HG03378 (cell line): ENCODE measurements at regions not wholly inside any gene's neighbourhood (a gene's known extent, or its start where the extent isn't known, plus 50 kb on each side); places are given as distances from the start of the nearest gene placed in this dataset.

ENCODE experiments used
- ATAC-seq: cut with Tn5 transposase; IDR thresholded peaks from one replicate; pipeline ENCODE4 v1.9.1; 2021; ENCODE audit warnings: mild to moderate bottlenecking, moderate library complexity; ENCODE audit not compliant: unreplicated experiment

- no peak for ATAC-seq
Measured at GRCh38 chr14:42676636-42677035, 1070.0 kb downstream of the LRFN5 start.

- ATAC-seq: no peak
Measured at GRCh38 chr14:42673963-42674362, 1067.3 kb downstream of the LRFN5 start.

- no peak for ATAC-seq
Measured at GRCh38 chr14:42671636-42672035, 1065.0 kb downstream of the LRFN5 start.

- no peak for ATAC-seq
Measured at GRCh38 chr14:42665083-42665482, 1058.4 kb downstream of the LRFN5 start.

- no peak for ATAC-seq
Measured at GRCh38 chr14:42664190-42664589, 1057.5 kb downstream of the LRFN5 start.

- no peak for ATAC-seq
Measured at GRCh38 chr14:42654707-42655106, 1048.0 kb downstream of the LRFN5 start.

GRCh38 chr14:42642787-42643186 is 1036.1 kb downstream of the LRFN5 start:
- ATAC-seq: no peak

GRCh38 chr14:42633504-42634095 is 1026.9 kb downstream of the LRFN5 start:
- ATAC-seq: no peak

- ATAC-seq: no peak
Measured at GRCh38 chr14:42629553-42629952, 1022.9 kb downstream of the LRFN5 start.

- ATAC-seq: no peak
Measured at GRCh38 chr14:42628602-42629001, 1021.9 kb downstream of the LRFN5 start.

- no peak for ATAC-seq
Measured at GRCh38 chr14:42626986-42627385, 1020.3 kb downstream of the LRFN5 start.

GRCh38 chr14:42624980-42625761 is 1018.5 kb downstream of the LRFN5 start:
- no peak for ATAC-seq

GRCh38 chr14:42617005-42617404 is 1010.3 kb downstream of the LRFN5 start:
- ATAC-seq: no peak

- ATAC-seq: no peak
Measured at GRCh38 chr14:42606839-42607238, 1000.2 kb downstream of the LRFN5 start.

GRCh38 chr14:42602336-42602845 is 995.7 kb downstream of the LRFN5 start:
- no peak for ATAC-seq

- ATAC-seq: no peak
Measured at GRCh38 chr14:42572032-42572431, 965.4 kb downstream of the LRFN5 start.

- ATAC-seq: no peak
Measured at GRCh38 chr14:42569227-42569626, 962.6 kb downstream of the LRFN5 start.

GRCh38 chr14:42565556-42565955 is 958.9 kb downstream of the LRFN5 start:
- ATAC-seq: no peak

- ATAC-seq: no peak
Measured at GRCh38 chr14:42563313-42563712, 956.6 kb downstream of the LRFN5 start.

- no peak for ATAC-seq
Measured at GRCh38 chr14:42556551-42556950, 949.9 kb downstream of the LRFN5 start.

GRCh38 chr14:42555365-42555764 is 948.7 kb downstream of the LRFN5 start:
- ATAC-seq: no peak

- ATAC-seq: no peak
Measured at GRCh38 chr14:42554091-42554490, 947.4 kb downstream of the LRFN5 start.
